ENCODE measurements at regions not wholly inside any gene's neighbourhood (a gene's known extent, or its start where the extent isn't known, plus 50 kb on each side); places are given as distances from the start of the nearest gene placed in this dataset.
A peak's percentile ranks its signal among the peaks of the same experiment; 100 is the strongest.

GRCh38 chr15:37262922-37263608 lies 162.7 kb upstream of the MEIS2 start:
- intact Hi-C loops (cut with DNase I): no loop called here
- Histone ChIP-seq H3K4me3 (no peak overlapping the region), H3K27ac (no peak overlapping the region), H3K9me3 (no peaks in the 10 kb centered on the region), H3K27me3 (no peaks in the 10 kb centered on the region), H3K4me1 (no peaks in the 10 kb centered on the region), H3K36me3 (replicated peaks in 1 of 2; ENCODE audit: insufficient read depth in 1 of 2, low read depth in 2 of 2) (no peaks in the 10 kb centered on the region)
- DNase-seq (no peak), ATAC-seq (no peak)
- 64 to 74% methylated on average over 3 of the region's 3 CpGs for WGBS, 2 donors
- TF ChIP-seq POLR2A (IDR thresholded peaks at IDR 0.05) (no peak), CTCF (IDR thresholded peaks at IDR 0.05) (no peak)

- intact Hi-C loops (cut with DNase I): no loop called here
- Histone ChIP-seq H3K9me3 (no peaks in the 10 kb centered on the region), H3K36me3 (replicated peaks in 1 of 2; ENCODE audit: insufficient read depth in 1 of 2, low read depth in 2 of 2) (no peaks in the 10 kb centered on the region), H3K4me3 (no peak overlapping the region), H3K27me3 (no peaks in the 10 kb centered on the region), H3K4me1 (no peaks in the 10 kb centered on the region), H3K27ac (no peak overlapping the region)
- no peak for DNase-seq
- 69 to 74% methylated on average over 3 of the region's 3 CpGs for WGBS, 2 donors
- ATAC-seq: no peak
- TF ChIP-seq POLR2A (IDR thresholded peaks at IDR 0.05) (no peak), CTCF (IDR thresholded peaks at IDR 0.05) (no peak)
Observed at GRCh38 chr15:37289109-37289765, 188.9 kb upstream of the MEIS2 start.

GRCh38 chr15:37291920-37292319 lies 191.6 kb upstream of the MEIS2 start:
- TF ChIP-seq POLR2A (IDR thresholded peaks at IDR 0.05) (no peak), CTCF (IDR thresholded peaks at IDR 0.05) (no peak)
- H3K27me3 ChIP-seq: no peaks in the 10 kb centered on the region
- no peak overlapping the region for H3K4me3 ChIP-seq
- 20 to 29% methylated on average over 1 of the region's 1 CpG for WGBS, 2 donors
- no peaks in the 10 kb centered on the region for H3K4me1 ChIP-seq
- no peaks in the 10 kb centered on the region for H3K9me3 ChIP-seq
- intact Hi-C loops (cut with DNase I): no loop called here
- DNase-seq (no peak), ATAC-seq (peak; percentile 79)
- no peak overlapping the region for H3K27ac ChIP-seq
- no peaks in the 10 kb centered on the region for H3K36me3 ChIP-seq (replicated peaks in 1 of 2; ENCODE audit: insufficient read depth in 1 of 2, low read depth in 2 of 2)

GRCh38 chr15:37298271-37298670 lies 197.9 kb upstream of the MEIS2 start:
- 19% methylated on average over 1 of the region's 1 CpG for WGBS, 2 donors

More at GRCh38 chr15:37298271-37298670, 197.9 kb upstream of the MEIS2 start:
- ATAC-seq (no peak), DNase-seq (no peak)
- H3K4me3 ChIP-seq: no peak overlapping the region
- H3K27ac ChIP-seq: no peak overlapping the region
- no peaks in the 10 kb centered on the region for H3K36me3 ChIP-seq (replicated peaks in 1 of 2; ENCODE audit: insufficient read depth in 1 of 2, low read depth in 2 of 2)
- H3K27me3 ChIP-seq: no peaks in the 10 kb centered on the region
- intact Hi-C loops (cut with DNase I): no loop called here
- no peaks in the 10 kb centered on the region for H3K4me1 ChIP-seq
- H3K9me3 ChIP-seq: no peaks in the 10 kb centered on the region
- no peak for TF ChIP-seq POLR2A (IDR thresholded peaks at IDR 0.05)
- TF ChIP-seq CTCF (IDR thresholded peaks at IDR 0.05): no peak
